Erythroblast (primary cell): ENCODE measurements at regions not wholly inside any gene's neighbourhood (a gene's known extent, or its start where the extent isn't known, plus 50 kb on each side); places are given as distances from the start of the nearest gene placed in this dataset.

Experiments used
- GATA1 ChIP-seq: IDR thresholded peaks from 2 replicates; pipeline ENCODE4 v1.6.1; 2011; ENCODE audit warnings: low read depth, mild to moderate bottlenecking, control low read depth, low read length, moderate library complexity
- POLR2A ChIP-seq: IDR thresholded peaks from 2 replicates; pipeline ENCODE4 v1.6.1; 2011; ENCODE audit warnings: mild to moderate bottlenecking, low read length

GRCh38 chr1:81157686-81158085 lies 643.0 kb upstream of the ADGRL2 start:
- no peak for TF ChIP-seq POLR2A
- TF ChIP-seq GATA1 = no peak
